NCI-H2171 treated with DMSO at 0.1 percent for 48 hours (cell line): ENCODE measurements at regions not wholly inside any gene's neighbourhood (a gene's known extent, or its start where the extent isn't known, plus 50 kb on each side); places are given as distances from the start of the nearest gene placed in this dataset.
"Not testable (repeated sequence)": the region's sequence is repeated elsewhere in the genome, so short reads cannot be mapped to it uniquely, and the experiment has no call there.

Experiments
- DNase-seq: peaks from one replicate; lab custom pipeline; 2025; lab: John Stamatoyannopoulos, UW

DNA sequence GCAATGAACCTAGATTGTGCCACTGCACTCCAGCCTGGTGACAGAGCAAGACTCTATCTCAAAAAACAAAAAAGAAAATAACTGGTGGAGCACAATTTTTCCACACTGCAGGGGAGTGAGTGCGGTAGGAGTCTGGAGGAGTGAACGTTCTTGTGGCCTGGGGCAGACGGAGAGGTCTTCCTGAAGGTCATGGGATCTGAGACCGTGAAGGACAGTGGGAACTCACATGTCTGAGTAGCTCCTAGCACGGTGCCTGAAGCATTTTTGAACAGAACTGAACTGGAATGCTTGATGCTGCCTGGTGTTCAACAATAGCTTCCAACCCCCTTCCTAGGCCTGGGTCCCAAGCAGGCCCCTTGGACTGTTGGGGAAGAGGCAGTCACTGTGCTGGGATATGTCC, 84.3 kb upstream of the PODXL start:
- DNase-seq, result no peak

DNA sequence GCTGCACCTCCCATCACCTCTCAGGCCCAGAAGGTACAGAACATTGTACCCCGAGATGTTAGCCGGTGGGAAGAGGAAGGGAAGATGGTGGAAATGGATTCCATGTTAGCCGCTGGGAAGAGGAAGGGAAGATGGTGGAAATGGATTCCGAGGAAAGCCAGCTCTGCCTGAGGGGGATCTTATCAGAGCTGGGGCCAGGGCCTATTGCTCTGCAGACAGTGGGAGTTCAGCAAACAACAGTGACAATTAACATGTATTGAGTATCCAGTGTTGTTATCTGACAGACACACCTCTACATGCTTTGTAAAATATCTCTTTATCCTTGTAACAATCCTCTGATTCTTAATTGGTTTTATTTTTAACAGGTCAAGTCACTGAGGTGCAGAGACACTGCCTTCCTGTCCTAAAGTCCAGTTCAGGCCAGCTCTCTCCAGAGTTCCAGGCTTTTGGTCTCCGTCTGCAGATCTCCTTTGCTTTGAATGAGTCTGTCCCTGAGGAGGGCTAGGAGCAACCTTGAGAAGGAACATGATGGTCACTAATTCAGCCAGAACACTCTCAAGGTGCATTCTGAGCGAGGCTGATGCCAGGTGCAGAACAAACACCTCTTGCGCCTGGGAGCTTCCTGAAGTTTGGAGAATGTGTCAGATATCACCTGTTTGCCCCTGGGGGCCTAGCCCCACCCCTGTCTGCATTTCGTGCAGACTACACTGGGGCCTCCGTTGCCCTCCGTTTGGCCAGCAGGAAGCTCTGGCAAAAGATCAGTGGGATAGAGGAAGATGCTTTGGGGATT, 82.4 kb upstream of the PODXL start:
- DNase-seq, result no peak

DNA sequence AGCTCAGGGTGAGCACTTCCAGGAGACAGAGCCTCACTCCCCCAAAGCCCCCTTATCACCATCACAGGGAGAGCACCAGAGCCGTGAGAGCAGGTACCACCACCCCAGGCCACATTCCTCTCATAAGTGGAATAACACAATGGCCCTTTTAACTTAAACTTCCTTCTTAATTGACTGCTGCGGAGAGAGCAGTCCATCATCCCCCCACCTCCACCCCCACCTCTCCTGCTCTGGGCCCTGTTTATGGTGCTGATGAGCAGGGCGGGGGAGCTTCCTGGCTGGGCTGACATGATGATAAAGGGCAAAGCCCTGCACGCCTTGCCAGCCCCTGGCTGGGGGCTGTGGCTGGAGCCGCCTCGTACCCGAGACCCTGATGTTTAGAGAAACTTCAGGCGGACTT, 81.4 kb upstream of the PODXL start:
- DNase-seq, result no peak

DNA sequence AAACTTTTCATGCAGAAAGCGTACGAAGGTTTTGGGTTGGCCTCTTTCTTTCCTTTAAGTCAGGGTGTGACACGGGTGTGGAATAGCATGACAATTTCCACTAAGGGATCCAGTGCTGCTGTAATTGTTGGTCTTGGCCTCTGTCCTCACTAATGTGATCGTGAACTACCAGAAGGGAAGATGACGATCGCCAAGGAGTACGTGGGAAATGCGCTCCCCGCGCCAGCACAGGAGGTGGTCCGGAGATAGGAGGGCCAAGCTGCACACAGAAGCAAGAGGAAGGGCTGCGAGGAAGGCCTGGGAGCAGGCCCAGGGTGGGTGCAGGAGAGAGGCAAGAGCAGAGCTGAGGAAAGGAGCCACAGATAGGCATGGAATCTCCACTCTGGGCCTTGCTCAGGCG, 79.7 kb upstream of the PODXL start:
- DNase-seq, result no peak

DNA sequence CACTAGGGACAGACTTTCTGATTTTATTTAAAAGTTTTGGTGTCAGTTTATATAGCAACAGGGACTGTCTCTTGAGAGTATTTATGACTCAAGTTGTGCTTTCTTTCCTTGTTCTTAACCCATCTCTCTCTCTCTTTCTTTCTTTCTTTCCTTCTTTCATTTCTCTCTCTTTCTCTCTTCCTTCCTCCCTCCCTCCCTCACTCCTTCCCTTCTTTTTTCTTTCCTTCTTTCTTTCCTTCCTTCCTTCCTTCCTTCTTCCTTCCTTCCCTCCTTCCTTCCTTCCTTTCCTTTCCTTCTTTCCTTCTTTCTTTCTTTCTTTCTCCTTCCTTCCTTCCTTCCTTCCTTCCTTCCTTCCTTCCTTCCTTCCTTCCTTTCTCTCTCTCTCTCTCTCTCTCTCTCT, 77.8 kb upstream of the PODXL start:
- not testable (repeated sequence) for DNase-seq

DNA sequence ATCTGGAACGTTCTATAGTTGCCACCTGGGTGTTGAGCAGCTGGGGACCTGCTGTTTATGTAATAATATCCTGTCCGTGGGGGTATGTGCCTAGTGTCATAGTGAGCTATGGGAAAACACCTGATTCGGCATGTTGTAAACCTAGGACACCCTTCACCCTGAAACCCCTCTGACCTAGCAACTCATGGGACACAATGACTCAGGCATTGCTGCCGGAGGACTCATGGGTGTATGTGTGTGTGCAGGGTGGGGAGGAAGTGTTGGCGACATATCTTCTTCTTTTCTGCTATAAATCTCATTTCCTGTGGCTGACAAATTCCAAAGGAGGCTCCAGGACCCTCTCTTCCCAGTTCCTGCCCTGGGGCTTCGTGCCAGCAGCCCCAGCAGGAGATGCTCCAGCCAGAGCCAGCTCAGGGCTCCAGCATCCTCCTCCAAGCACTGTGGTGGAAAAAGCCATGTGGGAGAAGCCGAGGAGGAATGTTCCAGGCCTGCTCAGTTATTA, 77.0 kb upstream of the PODXL start:
- DNase-seq, result peak; percentile 20

DNA sequence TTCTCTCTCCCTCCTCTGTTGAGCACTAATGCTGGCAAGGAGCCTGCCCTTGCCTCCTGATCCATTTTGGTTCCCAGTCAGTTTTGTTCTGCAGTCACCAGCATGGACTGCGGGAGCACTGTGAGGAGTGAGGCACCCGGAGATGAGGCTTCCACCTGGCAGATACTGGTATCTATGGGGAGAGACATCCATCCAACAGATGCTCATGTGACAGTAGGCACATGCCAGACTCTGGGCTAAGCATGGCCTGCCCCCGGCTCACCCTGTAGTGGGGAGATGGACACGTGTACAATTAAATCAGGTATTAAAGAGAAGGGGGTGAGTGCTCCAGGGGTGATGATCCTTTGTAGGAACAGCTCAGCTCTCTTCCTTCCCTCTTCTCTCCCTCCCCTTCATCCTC, 74.0 kb upstream of the PODXL start:
- no peak for DNase-seq

DNA sequence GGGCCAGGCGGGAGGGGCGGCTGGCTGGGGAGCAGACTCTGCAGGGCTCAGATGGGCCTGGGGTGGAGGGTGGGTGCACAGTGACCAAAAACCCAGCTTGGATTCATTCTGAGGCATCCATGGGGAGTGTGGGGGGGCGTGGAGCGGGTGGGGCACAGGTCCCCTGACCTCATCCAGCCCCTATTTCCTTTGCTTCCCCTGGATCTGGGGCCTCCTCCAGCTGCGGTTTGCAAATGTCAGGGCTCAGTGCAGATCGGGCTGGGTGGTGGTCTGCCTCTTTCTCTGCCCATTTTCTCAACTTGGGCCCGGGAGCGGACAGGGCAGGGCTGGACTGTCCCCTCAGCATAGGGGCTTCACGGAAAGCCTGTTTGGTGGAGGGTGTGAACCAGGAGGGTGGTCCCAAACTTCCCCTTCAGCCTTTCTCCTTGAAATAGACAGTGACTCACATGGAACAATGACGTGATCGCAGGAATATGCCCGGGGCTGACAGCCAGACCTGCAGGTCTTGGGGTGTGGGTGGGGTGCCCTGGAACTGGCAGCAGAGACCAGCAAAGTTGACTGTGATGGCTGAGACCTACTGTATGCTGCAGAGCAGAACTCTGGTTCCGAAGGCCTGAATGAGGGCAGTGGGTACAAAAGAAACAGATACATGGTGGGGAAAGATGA, 72.9 kb upstream of the PODXL start:
- no peak for DNase-seq

DNA sequence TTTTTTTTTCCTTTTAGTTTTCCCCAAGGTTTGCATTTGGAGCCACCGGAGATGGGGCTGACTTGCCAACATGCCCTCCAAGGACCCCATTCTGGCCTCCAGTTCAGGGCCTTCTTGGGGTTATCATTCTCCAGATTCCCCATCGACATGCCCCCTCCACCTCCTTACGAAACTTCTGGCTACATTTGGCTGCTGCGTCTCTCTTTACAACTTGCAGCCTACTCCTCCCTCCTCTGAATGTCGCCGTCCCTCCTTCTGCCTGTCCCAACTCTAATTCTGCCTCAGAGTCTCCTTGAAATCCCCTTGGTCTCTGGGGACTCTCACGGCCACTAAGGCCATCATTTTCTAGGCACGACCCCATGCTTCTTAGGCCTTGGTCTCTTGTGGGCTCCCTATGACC, 72.2 kb upstream of the PODXL start:
- no peak for DNase-seq

DNA sequence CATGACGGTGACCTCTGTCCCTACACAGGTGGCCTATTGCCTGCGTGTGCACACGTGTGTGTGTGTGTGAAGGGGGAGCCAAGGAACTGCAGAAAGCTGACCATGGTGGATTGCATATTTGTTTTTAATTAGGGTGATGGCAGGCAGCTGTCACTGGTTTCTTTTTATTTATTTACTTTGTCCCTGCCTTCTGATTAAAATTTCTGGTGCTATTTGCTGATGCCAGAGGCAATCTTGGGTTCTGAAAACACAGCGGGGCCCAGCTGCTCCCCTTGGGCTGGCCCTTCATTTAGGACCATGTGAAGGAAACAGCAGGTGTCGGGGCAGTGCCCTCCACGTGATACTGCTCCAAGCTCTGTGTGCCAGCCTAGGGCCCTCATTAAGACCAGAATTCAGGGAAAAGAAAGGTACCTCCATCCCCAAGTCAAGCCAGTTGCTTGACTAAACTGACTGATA, 71.3 kb upstream of the PODXL start:
- no peak for DNase-seq

DNA sequence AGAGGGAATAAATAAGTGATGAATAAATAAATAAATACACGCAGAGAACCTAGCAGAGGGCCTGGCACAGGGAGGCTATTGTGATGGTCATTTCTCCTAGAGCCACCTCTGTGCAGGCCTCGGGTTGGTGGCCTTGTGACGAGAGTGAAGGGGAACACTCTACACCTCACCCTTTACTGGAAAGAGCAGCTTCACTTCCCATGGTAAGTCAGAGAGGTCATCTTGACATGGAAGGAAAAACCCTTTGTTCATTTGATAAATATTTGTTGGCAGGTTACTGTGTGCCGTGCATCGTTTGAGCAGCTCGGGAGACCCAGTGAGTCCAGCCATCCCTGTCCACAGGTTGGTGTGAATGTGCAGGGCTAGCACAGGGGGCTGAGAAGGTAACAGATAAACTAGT, 70.2 kb upstream of the PODXL start:
- DNase-seq, result no peak

DNA sequence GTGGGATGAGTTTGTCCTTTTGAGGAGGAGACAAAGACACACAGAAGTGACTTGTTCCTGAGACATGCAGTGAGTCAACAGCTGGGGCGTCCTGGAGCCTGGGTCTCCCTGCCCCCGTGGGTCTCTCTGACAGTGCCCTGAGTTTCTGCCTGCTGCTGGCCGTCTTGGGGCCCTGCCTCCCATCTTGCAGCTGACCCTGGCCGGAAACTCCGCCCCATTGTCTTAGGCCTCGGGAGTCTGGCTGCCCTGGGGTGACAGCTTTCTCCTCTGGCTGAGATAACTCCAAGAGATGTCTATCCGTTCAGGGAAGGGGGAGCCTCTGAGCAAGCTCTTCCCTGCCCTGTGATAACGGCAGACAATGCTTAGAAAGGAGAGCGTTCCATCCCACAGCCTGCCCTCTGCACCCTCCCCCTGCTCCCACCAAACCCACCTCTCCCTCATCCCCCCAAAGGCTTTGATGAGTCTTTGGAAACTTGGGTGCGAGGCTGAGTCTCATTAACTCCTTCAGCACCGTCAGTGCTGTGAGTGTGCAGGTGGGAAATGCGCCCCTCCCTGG, 69.5 kb upstream of the PODXL start:
- no peak for DNase-seq

DNA sequence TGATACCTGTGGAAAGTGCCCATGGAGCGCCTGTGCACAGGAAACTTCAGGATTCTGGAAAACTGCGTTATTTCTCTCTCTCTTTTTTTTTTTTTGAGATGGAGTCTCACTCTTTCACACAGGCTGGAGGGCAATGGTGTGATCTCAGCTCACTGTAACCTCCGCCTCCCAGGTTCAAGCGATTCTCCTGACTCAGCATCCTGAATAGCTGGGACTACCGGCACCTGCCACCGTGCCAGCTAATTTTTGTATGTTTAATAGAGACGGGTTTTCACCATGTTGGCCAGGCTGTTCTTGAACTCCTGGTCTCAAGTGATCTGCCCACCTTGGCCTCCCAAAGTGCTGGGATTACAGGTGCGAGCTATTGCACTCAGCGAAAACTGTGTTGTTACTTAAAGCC, 68.9 kb upstream of the PODXL start:
- DNase-seq, result not testable (repeated sequence)

DNA sequence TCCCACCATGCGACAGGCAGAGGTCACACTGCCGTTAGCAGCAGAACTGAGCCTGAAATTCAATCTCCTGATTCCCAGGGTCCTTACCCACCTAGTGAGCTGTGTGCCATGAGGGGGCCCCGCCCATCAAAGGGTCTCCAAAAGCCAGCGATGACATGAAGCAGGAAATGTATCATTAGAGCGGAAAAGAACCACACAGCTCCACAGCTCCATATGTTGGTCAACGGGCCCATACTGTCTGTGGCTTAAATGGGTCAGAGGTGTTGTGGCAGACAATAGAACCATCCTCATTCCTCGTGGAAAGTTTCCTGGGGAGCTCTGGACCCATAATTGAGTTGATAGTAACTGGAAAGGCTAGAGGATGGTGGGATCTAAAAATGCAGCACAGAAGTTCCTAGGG, 68.1 kb upstream of the PODXL start:
- no peak for DNase-seq

DNA sequence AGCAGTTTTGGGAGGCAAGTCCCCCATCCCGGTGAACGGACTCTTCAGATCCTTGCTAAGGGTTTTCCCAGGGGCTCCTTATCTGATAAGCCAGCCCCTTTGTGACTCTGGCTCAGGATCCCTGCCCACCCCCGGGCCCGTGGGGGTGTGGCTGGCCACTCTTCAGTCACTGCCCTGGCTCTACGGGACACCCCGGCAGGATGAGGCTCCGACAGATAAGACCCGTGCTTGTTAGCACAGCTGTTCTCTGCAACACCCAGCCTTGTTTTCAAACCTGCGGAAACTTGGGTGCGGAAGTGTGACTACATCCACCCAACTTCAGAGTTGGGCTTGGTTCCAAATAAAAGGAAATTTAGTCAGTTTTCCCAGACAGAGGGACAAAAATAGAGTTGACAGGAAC, 66.7 kb upstream of the PODXL start:
- DNase-seq, result no peak

DNA sequence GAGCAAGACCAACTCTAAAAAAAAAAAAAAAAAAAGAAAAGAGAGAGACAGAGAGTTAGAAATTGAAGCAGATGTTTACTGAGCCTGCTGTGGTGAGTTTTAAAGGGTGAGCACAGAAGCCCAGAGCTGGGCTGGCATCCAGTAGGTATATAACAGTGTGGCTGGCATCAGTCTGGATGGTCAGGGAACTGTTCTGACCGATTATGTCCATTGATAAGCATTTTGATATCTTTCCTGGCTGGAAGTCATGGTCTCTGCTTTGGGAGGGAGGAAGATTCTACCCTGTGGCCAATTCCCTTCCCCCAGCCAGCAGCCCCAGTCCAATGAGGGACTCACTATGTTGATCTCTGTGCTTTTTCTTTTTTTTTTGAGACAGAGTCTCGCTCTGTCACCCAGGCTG, 65.2 kb upstream of the PODXL start:
- no peak for DNase-seq

DNA sequence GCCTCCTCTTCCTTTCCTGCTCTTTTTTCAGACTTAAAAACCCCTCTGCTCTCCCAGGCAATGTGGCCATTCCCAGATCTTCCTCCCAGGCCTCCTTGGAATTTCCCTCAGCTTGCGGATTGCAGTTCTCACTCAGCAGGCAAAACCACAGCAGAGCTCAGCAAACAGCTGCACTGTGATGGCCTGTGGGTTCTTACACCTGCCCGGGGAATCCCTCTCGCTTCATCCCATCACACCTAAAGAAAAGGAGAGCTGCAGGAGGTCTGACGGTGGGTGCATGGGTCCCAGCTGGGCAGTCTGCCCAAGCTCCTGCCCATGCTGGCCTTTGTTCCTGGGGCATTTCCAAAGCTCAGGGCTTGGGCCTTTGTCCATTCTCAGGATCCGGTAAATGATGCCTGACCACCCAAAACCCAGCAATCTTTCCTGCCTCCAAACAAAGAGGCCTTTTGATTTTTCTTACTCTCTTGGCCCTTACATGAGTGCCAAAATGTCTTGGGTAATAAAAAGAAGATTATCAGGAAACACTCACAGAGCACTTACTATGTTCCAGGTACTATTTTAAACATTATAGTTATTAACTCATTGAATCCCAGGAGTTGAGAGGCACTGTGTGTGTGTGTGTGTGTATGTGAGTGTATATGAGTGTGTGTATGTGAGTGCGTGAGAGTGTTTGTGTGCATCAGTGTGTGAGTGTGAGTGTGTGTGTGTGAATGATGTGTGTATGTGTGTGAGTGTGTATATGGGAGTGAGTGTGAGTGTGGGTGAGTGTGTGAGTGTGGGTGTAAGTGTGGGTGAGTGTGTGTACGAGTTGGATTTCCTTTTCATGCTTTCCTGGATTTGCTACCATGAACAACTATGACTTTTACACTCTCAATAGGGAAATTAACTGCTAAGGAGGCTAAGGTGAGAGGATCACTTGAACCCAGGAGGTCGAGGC, 64.5 kb upstream of the PODXL start:
- no peak for DNase-seq

DNA sequence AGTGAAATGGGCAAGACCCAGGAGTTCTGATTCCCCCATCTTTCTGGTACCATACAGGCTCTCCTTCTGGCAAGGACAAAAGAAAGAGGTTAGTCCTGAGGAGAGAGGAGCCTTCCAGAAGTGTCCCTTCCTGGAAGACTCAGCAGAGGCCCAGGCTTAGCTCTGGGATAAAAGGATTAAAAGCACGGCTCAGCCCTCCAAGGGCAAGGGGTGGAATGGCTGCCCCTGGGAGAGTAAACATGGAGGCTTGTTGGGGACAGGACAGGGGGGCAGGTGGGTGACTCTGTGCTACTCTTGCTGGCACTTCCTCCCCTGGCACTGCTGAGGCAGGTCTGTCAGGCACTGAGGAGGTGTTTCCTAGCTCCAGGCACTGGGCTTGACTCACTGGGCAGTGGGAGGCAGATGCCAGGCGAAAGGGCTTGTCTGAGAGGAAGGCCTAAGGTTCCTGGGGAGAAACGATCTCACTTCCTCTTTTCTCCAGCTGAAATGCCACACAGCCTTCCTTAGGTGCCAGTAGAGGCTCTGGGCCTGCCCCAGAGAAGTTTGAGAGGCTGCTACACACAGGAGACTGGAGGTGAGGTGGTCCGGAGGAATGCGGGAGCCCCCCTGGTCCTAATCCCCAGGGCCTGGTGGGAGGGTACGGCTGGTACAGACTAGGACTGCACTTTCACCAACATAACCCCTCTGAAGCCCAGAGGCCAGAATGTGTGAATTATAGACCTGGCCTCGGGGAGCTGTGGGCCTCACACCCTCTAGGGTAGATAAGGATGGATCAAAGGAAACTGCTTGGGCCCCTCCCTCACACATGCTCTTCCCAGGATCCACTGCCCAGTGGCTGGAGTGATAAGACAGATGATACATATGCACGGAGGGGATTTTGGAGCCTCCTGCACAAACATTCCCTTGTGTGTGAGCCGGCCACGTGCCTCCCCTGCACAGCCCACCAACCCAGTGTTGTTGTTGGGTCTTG, 63.2 kb upstream of the PODXL start:
- no peak for DNase-seq

DNA sequence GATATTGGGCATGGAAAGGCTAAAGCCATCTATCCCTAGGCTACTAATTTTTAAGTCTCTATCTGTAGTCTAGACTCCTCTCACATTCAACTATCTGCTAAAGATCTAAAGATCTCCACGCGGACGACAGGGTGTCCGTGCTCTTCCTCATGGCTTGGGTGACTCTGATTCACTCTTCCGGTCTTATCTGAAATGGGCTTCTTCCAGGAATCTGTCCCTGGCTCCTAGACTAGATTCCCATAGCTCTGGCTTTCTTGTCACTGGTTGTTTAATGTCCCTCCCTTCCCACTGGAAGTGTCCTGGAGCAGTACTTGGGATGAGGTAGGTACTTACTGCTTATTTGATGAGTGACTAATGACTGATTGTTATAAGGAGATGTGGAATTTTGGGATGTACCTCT, 62.0 kb upstream of the PODXL start:
- DNase-seq, result no peak

DNA sequence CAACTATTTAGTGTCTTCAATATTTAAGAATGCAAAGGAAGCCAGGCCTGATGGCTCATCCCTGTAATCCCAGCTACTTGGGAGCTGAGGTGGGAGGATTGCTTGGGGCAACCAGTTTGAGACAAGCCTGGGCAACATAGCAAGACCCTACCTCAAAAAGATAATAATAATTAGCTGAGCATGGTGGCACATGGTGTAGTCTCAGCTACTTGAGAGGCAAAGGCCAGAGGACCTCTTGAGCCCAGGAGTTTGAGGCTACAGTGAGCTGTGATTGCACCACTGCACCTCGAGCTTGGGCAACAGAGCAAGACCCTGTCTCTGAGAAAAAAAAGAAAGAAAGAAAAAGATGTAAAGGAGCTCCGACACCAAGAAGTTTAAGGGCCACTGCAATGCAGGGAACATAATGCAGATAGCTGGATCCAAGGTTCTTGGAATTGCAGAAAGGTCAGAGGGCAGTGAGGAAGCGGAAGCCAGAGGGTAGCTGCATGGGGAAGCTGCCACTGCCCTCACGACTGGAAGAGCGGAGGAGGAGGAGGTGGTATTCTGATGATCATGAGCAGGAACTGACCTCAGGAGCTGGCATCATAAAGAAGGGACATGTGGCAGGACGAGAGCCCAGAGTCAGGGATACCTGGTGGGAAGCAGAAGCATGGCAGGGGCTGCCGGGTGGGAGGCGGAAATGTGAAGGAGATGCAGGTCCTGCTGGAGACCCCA, 60.2 kb upstream of the PODXL start:
- no peak for DNase-seq
